ENCODE measurements at regions not wholly inside any gene's neighbourhood (a gene's known extent, or its start where the extent isn't known, plus 50 kb on each side); places are given as distances from the start of the nearest gene placed in this dataset.

DNA sequence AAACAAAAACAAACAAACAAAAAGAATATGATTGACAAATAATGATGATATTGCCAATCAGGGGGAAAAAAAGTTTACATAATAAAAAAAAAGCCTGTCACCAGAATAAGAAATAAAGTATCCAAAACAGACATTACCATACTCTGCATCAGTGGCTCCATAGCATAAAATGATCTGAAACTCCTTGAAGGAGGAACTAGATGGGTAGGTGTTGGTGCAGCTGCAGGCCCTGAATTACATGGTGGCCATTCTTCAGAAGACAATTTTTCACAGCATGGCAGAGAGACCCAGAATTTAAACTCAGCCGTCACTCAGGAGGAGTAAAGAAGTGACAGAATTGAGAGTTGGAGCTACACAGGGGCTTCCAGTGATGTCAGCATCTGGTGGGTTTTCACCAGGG, 60.2 kb downstream of the GLUL start:
- ATAC-seq = no peak
- CTCF ChIA-PET (ENCODE audit: low intra/inter-chr PET ratio, low total read pairs) = no interaction called here
- no TSS peak for BruUV-seq (replicated peaks)
- no peaks in the 10 kb centered on the region for H3K27me3 ChIP-seq (ENCODE audit: control insufficient read depth in 1 of 2, insufficient read depth in 2 of 2, low read length in 2 of 2)
- H4K20me1 ChIP-seq (ENCODE audit: insufficient read depth, low read length) = no peaks in the 10 kb centered on the region
- no peak overlapping the region for H3K27ac ChIP-seq (ENCODE audit: extremely low read length, insufficient read depth, low read length)
- DNase-seq (ENCODE audit: low spot score) = no peak
- no peak for TF ChIP-seq IRX3 (CRISPR knock-in tag; IDR thresholded peaks at IDR 0.05; ENCODE audit: borderline replicate concordance, low read depth)
- TF ChIP-seq REL (CRISPR knock-in tag; conservative IDR thresholded peaks at IDR 0.05) = no peak
- TF ChIP-seq THYN1 (CRISPR knock-in tag; IDR thresholded peaks at IDR 0.05; ENCODE audit: borderline replicate concordance, low read depth) = no peak
- TF ChIP-seq ONECUT2 (CRISPR knock-in tag; IDR thresholded peaks at IDR 0.05) = no peak
- WGBS (ENCODE audit: low lambda C conversion rate) = 44% methylated on average over 1 of the region's 1 CpG
- FAIRE-seq = no peak
- in situ Hi-C loops (cut with HindIII; ENCODE audit: extremely low pct_ligation_motif_present, low pct_unique_long_range_greater_than_20kb) (no loop called here), intact Hi-C loops (cut with micrococcal nuclease; ENCODE audit: unreplicated experiment) (no loop called here)
- no peaks in the 10 kb centered on the region for H3K36me3 ChIP-seq (replicated peaks in 1 of 2; ENCODE audit: control insufficient read depth in 1 of 2, insufficient read depth in 2 of 2, low read length in 2 of 2)
- POLR2A ChIA-PET = no interaction called here
- H3K4me1 ChIP-seq (ENCODE audit: insufficient read depth, low read length) = peaks cover 30% of the 10 kb centered on the region
- H3K9me3 ChIP-seq (ENCODE audit: low read length) = no peaks in the 10 kb centered on the region
- H3K4me3 ChIP-seq (replicated peaks in 1 of 3; ENCODE audit: insufficient read depth in 1 of 3, low read depth in 2 of 3, low read length in 3 of 3) = no peak overlapping the region
- H3K4me2 ChIP-seq (ENCODE audit: low read depth, low read length) = no peak overlapping the region
- no peak overlapping the region for H2AFZ ChIP-seq (ENCODE audit: low read length)
- no peaks in the 10 kb centered on the region for H3K79me2 ChIP-seq (ENCODE audit: insufficient read depth, low read length)
- no peak overlapping the region for H3K9ac ChIP-seq (ENCODE audit: insufficient read depth, low read depth, low read length)

- Histone ChIP-seq H3K27ac (ENCODE audit: extremely low read length, insufficient read depth, low read length) (no peak overlapping the region), H3K9me3 (ENCODE audit: low read length) (no peaks in the 10 kb centered on the region), H3K79me2 (ENCODE audit: insufficient read depth, low read length) (no peaks in the 10 kb centered on the region), H3K4me1 (ENCODE audit: insufficient read depth, low read length) (peaks cover 28% of the 10 kb centered on the region), H2AFZ (ENCODE audit: low read length) (no peak overlapping the region), H4K20me1 (ENCODE audit: insufficient read depth, low read length) (no peaks in the 10 kb centered on the region), H3K9ac (ENCODE audit: insufficient read depth, low read depth, low read length) (no peak overlapping the region), H3K4me2 (ENCODE audit: low read depth, low read length) (no peak overlapping the region), H3K27me3 (ENCODE audit: control insufficient read depth in 1 of 2, insufficient read depth in 2 of 2, low read length in 2 of 2) (no peaks in the 10 kb centered on the region), H3K36me3 (replicated peaks in 1 of 2; ENCODE audit: control insufficient read depth in 1 of 2, insufficient read depth in 2 of 2, low read length in 2 of 2) (no peaks in the 10 kb centered on the region), H3K4me3 (replicated peaks in 1 of 3; ENCODE audit: insufficient read depth in 1 of 3, low read depth in 2 of 3, low read length in 3 of 3) (no peak overlapping the region)
- intact Hi-C loops (cut with micrococcal nuclease; ENCODE audit: unreplicated experiment) (no loop called here), in situ Hi-C loops (cut with HindIII; ENCODE audit: extremely low pct_ligation_motif_present, low pct_unique_long_range_greater_than_20kb) (no loop called here)
- FAIRE-seq = no peak
- ChIA-PET POLR2A (no interaction called here), CTCF (ENCODE audit: low intra/inter-chr PET ratio, low total read pairs) (no interaction called here)
- no TSS peak for BruUV-seq (replicated peaks)
- TF ChIP-seq LCORL (IDR thresholded peaks at IDR 0.05) (peak; percentile 76), LCORL (CRISPR knock-in tag; IDR thresholded peaks at IDR 0.05) (no peak), SP5 (CRISPR knock-in tag; IDR thresholded peaks at IDR 0.05; ENCODE audit: borderline replicate concordance, low read depth) (no peak)
- no peak for ATAC-seq
- no peak for DNase-seq (ENCODE audit: low spot score)
Observed at GRCh38 chr1:182330303-182330702, 61.3 kb downstream of the GLUL start.
